Astrocyte of the cerebellum (primary cell): ENCODE measurements at regions not wholly inside any gene's neighbourhood (a gene's known extent, or its start where the extent isn't known, plus 50 kb on each side); places are given as distances from the start of the nearest gene placed in this dataset.

Experiments used
- DNase-seq: peaks from one replicate; pipeline ENCODE4 v3.0.0-alpha.2; 2011; ENCODE audit warnings: low read depth
- H3K4me3 ChIP-seq: 2 replicates; pipeline ENCODE4 v1.5.1; 2011; ENCODE audit warnings: mild to moderate bottlenecking, low read depth, low read length, moderate library complexity
- in situ Hi-C: cut with HindIII; loops from 2 replicates; pipeline ENCODE4 v1.10.0; 2017; ENCODE audit warnings: low sequenced_read_pairs
- TF ChIP-seq, protein P1 (sequence below): IDR thresholded peaks from 2 replicates; pipeline ENCODE4 v1.5.1; 2012; ENCODE audit warnings: low read length, low read depth, moderate library complexity, mild to moderate bottlenecking; ENCODE audit errors: missing control alignments

DNA sequence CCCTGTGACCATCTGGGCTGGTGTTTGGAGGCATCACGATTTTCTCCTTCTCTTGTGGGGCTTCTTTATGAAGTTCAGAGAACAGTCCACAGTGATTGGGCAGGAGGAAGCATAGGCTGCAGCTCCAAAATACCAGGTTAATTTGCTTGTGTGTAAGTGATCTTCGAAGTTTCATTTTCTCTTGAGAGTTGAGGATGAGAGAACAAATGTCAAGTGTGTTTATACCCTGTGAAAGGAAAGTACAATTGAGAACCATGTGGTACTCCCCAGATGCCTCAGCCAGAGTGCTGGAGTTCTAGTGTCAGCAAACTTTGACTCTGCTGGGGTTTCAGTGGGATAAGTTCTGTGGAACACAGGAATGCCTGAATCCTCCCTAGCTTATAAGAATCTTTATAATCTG is 357.1 kb upstream of the CFAP20DC start:
- in situ Hi-C loops, result no loop called here
- TF ChIP-seq, protein P1, sequence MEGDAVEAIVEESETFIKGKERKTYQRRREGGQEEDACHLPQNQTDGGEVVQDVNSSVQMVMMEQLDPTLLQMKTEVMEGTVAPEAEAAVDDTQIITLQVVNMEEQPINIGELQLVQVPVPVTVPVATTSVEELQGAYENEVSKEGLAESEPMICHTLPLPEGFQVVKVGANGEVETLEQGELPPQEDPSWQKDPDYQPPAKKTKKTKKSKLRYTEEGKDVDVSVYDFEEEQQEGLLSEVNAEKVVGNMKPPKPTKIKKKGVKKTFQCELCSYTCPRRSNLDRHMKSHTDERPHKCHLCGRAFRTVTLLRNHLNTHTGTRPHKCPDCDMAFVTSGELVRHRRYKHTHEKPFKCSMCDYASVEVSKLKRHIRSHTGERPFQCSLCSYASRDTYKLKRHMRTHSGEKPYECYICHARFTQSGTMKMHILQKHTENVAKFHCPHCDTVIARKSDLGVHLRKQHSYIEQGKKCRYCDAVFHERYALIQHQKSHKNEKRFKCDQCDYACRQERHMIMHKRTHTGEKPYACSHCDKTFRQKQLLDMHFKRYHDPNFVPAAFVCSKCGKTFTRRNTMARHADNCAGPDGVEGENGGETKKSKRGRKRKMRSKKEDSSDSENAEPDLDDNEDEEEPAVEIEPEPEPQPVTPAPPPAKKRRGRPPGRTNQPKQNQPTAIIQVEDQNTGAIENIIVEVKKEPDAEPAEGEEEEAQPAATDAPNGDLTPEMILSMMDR, result no peak
- DNase-seq, result no peak
- no peak overlapping the region for H3K4me3 ChIP-seq

DNA sequence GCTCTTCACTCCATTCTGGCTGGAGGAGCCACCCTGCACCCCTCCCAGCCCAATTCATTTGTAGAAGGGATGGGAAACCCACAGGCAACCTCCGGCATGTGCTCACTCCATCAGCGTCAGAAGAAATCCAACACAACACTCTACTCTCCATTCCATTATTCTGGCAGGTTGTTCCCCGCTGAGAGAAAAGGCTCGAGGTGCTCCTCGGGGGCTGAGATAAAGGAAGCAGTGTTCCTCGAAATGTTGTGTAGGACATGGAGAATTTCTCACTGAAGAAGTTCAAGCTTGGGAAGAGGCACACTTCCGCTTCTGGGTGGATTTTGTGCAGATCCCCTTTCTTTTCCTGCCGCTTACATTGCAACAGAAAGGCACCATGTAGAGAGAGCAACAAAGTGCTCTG is 355.0 kb upstream of the CFAP20DC start:
- no peak for DNase-seq
- H3K4me3 ChIP-seq, result no peak overlapping the region
- in situ Hi-C loops, result no loop called here
- TF ChIP-seq, protein P1, result no peak

DNA sequence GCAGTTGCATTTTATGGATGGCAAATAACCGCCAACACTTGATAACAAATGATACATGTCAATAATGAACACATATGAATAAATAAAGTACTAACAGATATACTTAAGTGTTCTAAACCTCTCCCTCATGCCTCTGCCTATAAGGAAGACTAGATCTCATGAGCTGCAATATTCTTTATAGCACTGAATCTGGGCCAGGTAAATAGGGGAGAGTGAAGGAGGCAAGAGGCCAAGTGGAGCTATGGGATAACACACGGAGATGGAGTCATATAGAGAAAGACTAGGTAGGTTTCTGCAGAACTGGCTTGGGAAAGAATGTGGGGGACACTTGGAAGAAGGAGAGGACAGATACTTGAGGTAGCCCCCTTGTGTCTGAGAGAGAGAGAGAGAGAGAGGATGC is 354.2 kb upstream of the CFAP20DC start:
- TF ChIP-seq, protein P1, result no peak
- in situ Hi-C loops, result no loop called here
- no peak overlapping the region for H3K4me3 ChIP-seq
- no peak for DNase-seq

DNA sequence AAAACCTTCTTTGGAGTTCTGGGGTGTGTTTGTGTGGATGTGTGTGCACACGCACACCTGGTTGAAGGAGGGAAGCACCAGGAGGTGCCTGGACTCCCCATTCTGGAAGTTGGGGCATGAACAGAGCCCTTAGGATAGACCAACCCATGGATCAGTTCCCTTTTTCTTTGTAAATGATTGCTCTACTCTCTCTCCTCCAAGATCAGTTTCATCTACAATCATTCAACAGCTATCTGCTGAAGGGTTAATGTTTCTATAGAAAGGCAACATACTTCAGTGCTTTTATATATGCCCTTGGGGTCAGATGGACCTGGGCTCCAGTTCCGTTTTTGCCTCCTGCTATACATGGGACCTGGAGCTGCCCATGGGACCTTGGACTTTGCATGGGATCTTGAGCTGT is 352.1 kb upstream of the CFAP20DC start:
- TF ChIP-seq, protein P1, result no peak
- DNase-seq, result no peak
- in situ Hi-C loops, result no loop called here
- H3K4me3 ChIP-seq, result no peak overlapping the region

DNA sequence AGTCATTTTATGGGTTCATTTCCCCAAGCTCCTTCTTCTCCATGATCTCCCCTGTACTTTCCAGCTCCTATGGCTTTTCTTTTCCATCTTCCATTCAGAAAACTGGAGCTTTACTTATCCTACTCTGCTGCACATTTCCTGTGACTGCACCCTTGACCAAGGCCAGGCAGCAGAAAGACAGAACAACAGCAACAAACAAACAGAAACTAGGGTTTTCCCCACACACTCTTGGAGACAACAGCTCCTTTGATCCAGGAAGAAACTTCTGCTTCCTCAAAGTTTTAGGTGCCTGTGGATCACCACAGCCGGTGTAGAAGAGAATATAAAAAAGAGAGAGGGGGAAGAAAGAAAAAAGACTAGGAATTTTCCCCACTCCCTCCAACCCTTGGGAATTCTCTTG is 342.3 kb upstream of the CFAP20DC start:
- in situ Hi-C loops, result no loop called here

DNA sequence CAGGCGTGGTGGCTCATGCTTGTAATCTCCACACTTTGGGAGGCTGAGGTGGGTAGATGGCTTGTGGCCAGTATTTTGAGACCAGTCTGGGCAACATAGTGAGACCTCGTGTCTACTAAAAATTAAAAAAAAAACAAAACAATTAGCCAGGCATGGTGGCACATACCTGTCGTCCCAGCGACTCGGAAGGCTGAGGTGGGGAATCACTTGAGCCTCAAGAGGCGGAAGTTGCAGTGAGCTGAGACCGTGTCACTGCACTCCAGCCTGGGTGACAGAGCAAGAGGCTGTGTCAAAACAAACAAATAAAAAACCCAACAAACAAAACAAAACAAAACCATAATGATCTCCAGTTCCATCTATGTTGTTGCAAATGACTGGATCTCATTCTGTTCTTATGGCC is 341.3 kb upstream of the CFAP20DC start:
- DNase-seq, result no peak
- H3K4me3 ChIP-seq, result no peak overlapping the region
- TF ChIP-seq, protein P1, result no peak
- in situ Hi-C loops, result no loop called here

More for the DNA sequence above, 342.3 kb upstream of the CFAP20DC start:
- TF ChIP-seq, protein P1, result no peak
- H3K4me3 ChIP-seq, result no peak overlapping the region
- no peak for DNase-seq
